ENCODE measurements at regions not wholly inside any gene's neighbourhood (a gene's known extent, or its start where the extent isn't known, plus 50 kb on each side); places are given as distances from the start of the nearest gene placed in this dataset.

- no peak for TF ChIP-seq CTCF (IDR thresholded peaks at IDR 0.05)
- no peak for TF ChIP-seq EP300 (IDR thresholded peaks at IDR 0.05)
- no peak for TF ChIP-seq POLR2A (IDR thresholded peaks at IDR 0.05)
These were observed 216.2 kb downstream of the DUSP6 start for GRCh38 chr12:89135976-89136634.

Data from ovary (tissue), 3 donors.